ENCODE measurements at regions not wholly inside any gene's neighbourhood (a gene's known extent, or its start where the extent isn't known, plus 50 kb on each side); places are given as distances from the start of the nearest gene placed in this dataset.

GRCh38 chr14:95979339-95980042, 59.7 kb upstream of the C14orf132 start:
- DNase-seq (ENCODE audit: low read depth) = no peak
- no peak for FAIRE-seq

GRCh38 chr14:95980402-95980801, 58.8 kb upstream of the C14orf132 start:
- Histone ChIP-seq H3K27me3 (ENCODE audit: control insufficient read depth, insufficient read depth, low read length) (no peaks in the 10 kb centered on the region), H3K4me3 (ENCODE audit: low read depth, low read length) (no peak overlapping the region), H3K36me3 (ENCODE audit: control insufficient read depth, insufficient read depth, low read length) (no peaks in the 10 kb centered on the region)
- no peak for DNase-seq (ENCODE audit: low read depth)
- TF ChIP-seq CTCF (IDR thresholded peaks at IDR 0.05; ENCODE audit: insufficient read depth, low read length, severe bottlenecking) = no peak
- no peak for FAIRE-seq

More at GRCh38 chr14:95979339-95980042, 59.7 kb upstream of the C14orf132 start:
- Histone ChIP-seq H3K4me3 (ENCODE audit: low read depth, low read length) (no peak overlapping the region), H3K36me3 (ENCODE audit: control insufficient read depth, insufficient read depth, low read length) (no peaks in the 10 kb centered on the region), H3K27me3 (ENCODE audit: control insufficient read depth, insufficient read depth, low read length) (no peaks in the 10 kb centered on the region)
- TF ChIP-seq CTCF (IDR thresholded peaks at IDR 0.05; ENCODE audit: insufficient read depth, low read length, severe bottlenecking) = no peak

- no peak for TF ChIP-seq CTCF (IDR thresholded peaks at IDR 0.05; ENCODE audit: insufficient read depth, low read length, severe bottlenecking)
- Histone ChIP-seq H3K36me3 (ENCODE audit: control insufficient read depth, insufficient read depth, low read length) (no peaks in the 10 kb centered on the region), H3K4me3 (ENCODE audit: low read depth, low read length) (no peak overlapping the region), H3K27me3 (ENCODE audit: control insufficient read depth, insufficient read depth, low read length) (no peaks in the 10 kb centered on the region)
- FAIRE-seq (no peak), DNase-seq (ENCODE audit: low read depth) (no peak)
These were observed 57.2 kb upstream of the C14orf132 start for GRCh38 chr14:95981965-95982364.

GRCh38 chr14:95984206-95984605, 55.0 kb upstream of the C14orf132 start:
- FAIRE-seq (peak; percentile 18), DNase-seq (ENCODE audit: low read depth) (no peak)
- H3K27me3 ChIP-seq (ENCODE audit: control insufficient read depth, insufficient read depth, low read length) = no peaks in the 10 kb centered on the region
- TF ChIP-seq CTCF (IDR thresholded peaks at IDR 0.05; ENCODE audit: insufficient read depth, low read length, severe bottlenecking) = no peak
- H3K4me3 ChIP-seq (ENCODE audit: low read depth, low read length) = no peak overlapping the region
- no peaks in the 10 kb centered on the region for H3K36me3 ChIP-seq (ENCODE audit: control insufficient read depth, insufficient read depth, low read length)

Measured in bronchial epithelial cell (primary cell).